HepG2 (cell line): ENCODE measurements at regions not wholly inside any gene's neighbourhood (a gene's known extent, or its start where the extent isn't known, plus 50 kb on each side); places are given as distances from the start of the nearest gene placed in this dataset.

Source experiments
- ATAC-seq: fragments of 200-7000 bp; cut with Tn5 transposase; 3 replicates; pipeline ENCODE4 v1.9.1; 2020; ENCODE audit warnings: mild to moderate bottlenecking, moderate library complexity
- BruUV-seq: library from RNA; stranded (reverse); fragments of 400-500 nt; replicated peaks from 2 replicates; lab custom pipeline; 2021; lab: Mats Ljungman, UMichigan
- CTCF ChIA-PET: fragments of 300-600 bp; formaldehyde crosslinking; extraction: SDS; loops from one replicate; lab custom pipeline; 2021; ENCODE audit warnings: low total read pairs, inconsistent platforms, low intra/inter-chr PET ratio; lab: Yijun Ruan, JAX
- POLR2A ChIA-PET: fragments of 350-600 bp; sonication (Branson Sonifier 250); formaldehyde crosslinking; loops from one replicate; lab custom pipeline; 2020; ENCODE audit warnings: antibody characterized with exemption, inconsistent platforms; lab: Yijun Ruan, JAX
- DNase-seq: peaks from one replicate; pipeline ENCODE4 v3.0.0-alpha.2; 2015; ENCODE audit warnings: low spot score
- FAIRE-seq: peaks from 3 replicates; lab custom pipeline; 2011; peaks lifted over from hg19 to GRCh38; lab: Jason Lieb, UNC
- H2AFZ ChIP-seq: one replicate; pipeline ENCODE4 v1.6.1; 2011; ENCODE audit warnings: low read length, inconsistent platforms
- H3K27ac ChIP-seq: fragments of 300-600 bp; 3 replicates; pipeline ENCODE4 v1.8.0; 2011; ENCODE audit warnings: mixed run types, mild to moderate bottlenecking, mixed read lengths, low read length, inconsistent platforms; ENCODE audit not compliant: insufficient read depth; ENCODE audit errors: extremely low read length
- H3K27me3 ChIP-seq, 2 experiments: fragments of 200-600 bp in 1 of 2; 2 replicates in 1 of 2; 3 replicates in 1 of 2; pipeline versions ENCODE4 v1.6.0 to v1.8.0; 2011; ENCODE audit warnings: low read length in 2 of 2, mild to moderate bottlenecking in 2 of 2, moderate library complexity in 2 of 2, inconsistent platforms in 1 of 2; ENCODE audit not compliant: insufficient read depth in 2 of 2, control insufficient read depth in 1 of 2
- H3K36me3 ChIP-seq, 2 experiments: fragments of 200-600 bp in 1 of 2; replicated peaks in 1 of 2; 2 replicates in 1 of 2; 3 replicates in 1 of 2; pipeline versions ENCODE4 v1.5.1 to v1.8.0; 2011; ENCODE audit warnings: low read length in 2 of 2, inconsistent platforms in 1 of 2; ENCODE audit not compliant: insufficient read depth in 2 of 2, control insufficient read depth in 1 of 2
- H3K4me1 ChIP-seq: 2 replicates; pipeline ENCODE4 v1.5.1; 2012; ENCODE audit warnings: low read length, inconsistent platforms; ENCODE audit not compliant: insufficient read depth
- H3K4me2 ChIP-seq: 2 replicates; pipeline ENCODE4 v1.6.0; 2011; ENCODE audit warnings: low read depth, low read length, inconsistent platforms
- H3K4me3 ChIP-seq, 3 experiments: fragments of 200-600 bp in 1 of 3; sonication (generic), shearing (Covaris generic) in 1 of 3; replicated peaks in 1 of 3; 2 replicates each; pipeline ENCODE4 v1.5.1; 2011 to 2016; ENCODE audit warnings: low read length in 3 of 3, inconsistent platforms in 2 of 3, low read depth in 2 of 3, mild to moderate bottlenecking in 2 of 3, control low read depth in 1 of 3, mixed read lengths in 1 of 3; ENCODE audit not compliant: insufficient read depth in 1 of 3
- H3K79me2 ChIP-seq: one replicate; pipeline ENCODE4 v1.6.1; 2011; ENCODE audit warnings: low read length, inconsistent platforms; ENCODE audit not compliant: insufficient read depth
- H3K9ac ChIP-seq: 2 replicates; pipeline ENCODE4 v1.6.0; 2011; ENCODE audit warnings: mild to moderate bottlenecking, low read depth, low read length, inconsistent platforms; ENCODE audit not compliant: insufficient read depth
- H3K9me3 ChIP-seq: 2 replicates; pipeline ENCODE4 v1.5.1; 2012; ENCODE audit warnings: mild to moderate bottlenecking, low read length
- H4K20me1 ChIP-seq: 2 replicates; pipeline ENCODE4 v1.6.0; 2011; ENCODE audit warnings: inconsistent platforms, mild to moderate bottlenecking, low read length, moderate library complexity; ENCODE audit not compliant: insufficient read depth
- CENPX ChIP-seq: sonication (generic); formaldehyde crosslinking; IDR thresholded peaks from 2 replicates; pipeline ENCODE4 v1.9.0; 2021; ENCODE audit warnings: mild to moderate bottlenecking, missing genetic modification reagents, moderate library complexity
- FLYWCH1 ChIP-seq: sonication (generic); formaldehyde crosslinking; IDR thresholded peaks from 2 replicates; pipeline ENCODE4 v1.8.1; 2023; ENCODE audit warnings: mild to moderate bottlenecking, missing genetic modification reagents
- SP1 ChIP-seq, 2 experiments: fragments of 450-650 bp in 1 of 2; sonication (generic) in 1 of 2; formaldehyde crosslinking in 1 of 2; IDR thresholded peaks; 2 replicates each; pipeline versions ENCODE4 v1.4.0 to v1.6.1; 2016 to 2020; ENCODE audit warnings: missing genetic modification reagents in 1 of 2
- ZNF207 ChIP-seq: fragments of 450-650 bp; IDR thresholded peaks from 2 replicates; pipeline ENCODE4 v1.6.1; 2016; ENCODE audit warnings: antibody characterized with exemption, borderline replicate concordance
- WGBS: methylation state at CpG from one replicate; pipeline ENCODE4 v1.1.6; 2017; ENCODE audit warnings: low lambda C conversion rate; 5-methylcytosine and 5-hydroxymethylcytosine counted together
- in situ Hi-C: cut with HindIII; loops from 2 replicates; pipeline ENCODE4 v1.10.0; 2017; ENCODE audit warnings: low pct_unique_long_range_greater_than_20kb; ENCODE audit not compliant: extremely low pct_ligation_motif_present
- intact Hi-C: fragments of 100-400 bp; cut with micrococcal nuclease; formaldehyde crosslinking; loops from one replicate; pipeline ENCODE4 v1.10.0; 2022; ENCODE audit not compliant: unreplicated experiment
- TF ChIP-seq, protein P1 (sequence below): sonication (generic); formaldehyde crosslinking; IDR thresholded peaks from 2 replicates; pipeline ENCODE4 v1.4.0; 2020; ENCODE audit warnings: low read depth, mild to moderate bottlenecking, missing genetic modification reagents
- TF ChIP-seq, protein P2 (sequence below): sonication (generic); formaldehyde crosslinking; IDR thresholded peaks from 2 replicates; pipeline ENCODE4 v1.5.1; 2020; ENCODE audit warnings: mild to moderate bottlenecking, missing genetic modification reagents

DNA sequence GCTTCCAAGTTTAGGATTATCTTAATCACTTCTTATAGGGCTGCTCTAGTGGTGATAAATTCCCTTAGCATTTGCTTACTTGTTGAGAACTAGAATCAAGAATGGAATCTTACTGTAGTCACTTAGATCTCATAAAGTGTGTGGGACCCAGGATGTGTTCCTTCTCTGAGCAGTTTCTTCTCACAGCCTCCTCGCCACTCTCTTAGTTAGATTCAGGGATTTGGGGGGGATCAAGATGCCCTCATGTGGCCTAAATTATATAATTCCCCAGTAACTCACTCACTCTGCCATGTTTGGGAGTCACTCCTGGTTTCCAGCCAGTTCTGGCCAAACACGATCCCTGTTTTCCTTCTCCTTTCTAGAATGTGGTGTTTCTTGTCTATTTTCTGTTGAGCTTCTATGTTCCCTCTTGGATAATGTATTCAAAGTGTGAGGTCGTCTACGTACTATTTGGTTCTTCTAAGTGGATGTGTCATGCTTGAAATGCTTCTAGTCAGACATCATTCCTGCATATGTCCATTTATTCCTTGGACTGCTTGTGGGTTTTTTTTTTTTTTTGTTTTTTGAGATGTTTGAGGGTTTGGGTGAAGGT, 414.9 kb upstream of the SYT4 start:
- Histone ChIP-seq H3K79me2 (no peaks in the 10 kb centered on the region), H2AFZ (no peak overlapping the region), H3K27me3 (no peaks in the 10 kb centered on the region), H4K20me1 (no peaks in the 10 kb centered on the region), H3K4me2 (no peak overlapping the region), H3K27ac (no peak overlapping the region), H3K4me1 (no peaks in the 10 kb centered on the region), H3K9ac (no peak overlapping the region), H3K9me3 (peaks cover 54% of the 10 kb centered on the region), H3K36me3 (no peaks in the 10 kb centered on the region), H3K4me3 (no peak overlapping the region)
- ChIA-PET POLR2A (no interaction called here), CTCF (no interaction called here)
- FAIRE-seq (no peak), ATAC-seq (no peak), DNase-seq (no peak)
- TF ChIP-seq SP1 (IDR thresholded peaks at IDR 0.05) (no peak), SP1 (CRISPR knock-in tag; IDR thresholded peaks at IDR 0.05) (no peak), CENPX (CRISPR knock-in tag) (no peak), ZNF207 (no peak), FLYWCH1 (CRISPR knock-in tag) (no peak)
- TF ChIP-seq, protein P1, sequence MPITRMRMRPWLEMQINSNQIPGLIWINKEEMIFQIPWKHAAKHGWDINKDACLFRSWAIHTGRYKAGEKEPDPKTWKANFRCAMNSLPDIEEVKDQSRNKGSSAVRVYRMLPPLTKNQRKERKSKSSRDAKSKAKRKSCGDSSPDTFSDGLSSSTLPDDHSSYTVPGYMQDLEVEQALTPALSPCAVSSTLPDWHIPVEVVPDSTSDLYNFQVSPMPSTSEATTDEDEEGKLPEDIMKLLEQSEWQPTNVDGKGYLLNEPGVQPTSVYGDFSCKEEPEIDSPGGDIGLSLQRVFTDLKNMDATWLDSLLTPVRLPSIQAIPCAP (CRISPR knock-in tag), result no peak
- TF ChIP-seq, protein P2, sequence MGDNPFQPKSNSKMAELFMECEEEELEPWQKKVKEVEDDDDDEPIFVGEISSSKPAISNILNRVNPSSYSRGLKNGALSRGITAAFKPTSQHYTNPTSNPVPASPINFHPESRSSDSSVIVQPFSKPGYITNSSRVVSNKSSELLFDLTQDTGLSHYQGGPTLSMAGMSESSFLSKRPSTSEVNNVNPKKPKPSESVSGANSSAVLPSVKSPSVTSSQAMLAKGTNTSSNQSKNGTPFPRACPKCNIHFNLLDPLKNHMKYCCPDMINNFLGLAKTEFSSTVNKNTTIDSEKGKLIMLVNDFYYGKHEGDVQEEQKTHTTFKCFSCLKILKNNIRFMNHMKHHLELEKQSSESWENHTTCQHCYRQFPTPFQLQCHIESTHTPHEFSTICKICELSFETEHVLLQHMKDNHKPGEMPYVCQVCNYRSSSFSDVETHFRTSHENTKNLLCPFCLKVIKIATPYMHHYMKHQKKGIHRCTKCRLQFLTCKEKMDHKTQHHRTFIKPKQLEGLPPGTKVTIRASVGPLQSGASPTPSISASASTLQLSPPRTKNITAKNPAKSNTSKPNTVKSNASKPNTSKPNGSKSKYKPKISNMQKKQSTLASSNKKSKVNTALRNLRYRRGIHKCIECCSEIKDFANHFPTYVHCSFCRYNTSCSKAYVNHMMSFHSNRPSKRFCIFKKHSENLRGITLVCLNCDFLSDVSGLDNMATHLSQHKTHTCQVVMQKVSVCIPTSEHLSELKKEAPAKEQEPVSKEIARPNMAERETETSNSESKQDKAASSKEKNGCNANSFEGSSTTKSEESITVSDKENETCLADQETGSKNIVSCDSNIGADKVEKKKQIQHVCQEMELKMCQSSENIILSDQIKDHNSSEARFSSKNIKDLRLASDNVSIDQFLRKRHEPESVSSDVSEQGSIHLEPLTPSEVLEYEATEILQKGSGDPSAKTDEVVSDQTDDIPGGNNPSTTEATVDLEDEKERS (CRISPR knock-in tag), result no peak
- intact Hi-C loops, result no loop called here
- WGBS, result 3% methylated on average over 4 of the region's 4 CpGs
- no TSS peak for BruUV-seq
- in situ Hi-C loops, result no loop called here
